Type B pancreatic cell (in vitro differentiated cells): ENCODE measurements at regions not wholly inside any gene's neighbourhood (a gene's known extent, or its start where the extent isn't known, plus 50 kb on each side); places are given as distances from the start of the nearest gene placed in this dataset.

Experiments
- DNase-seq: peaks from one replicate; pipeline ENCODE4 v3.0.0; 2021; ENCODE audit warnings: mixed read lengths; ENCODE audit not compliant: unreplicated experiment; ENCODE audit errors: extremely low spot score
- H3K27ac Mint-ChIP-seq: 2 replicates; pipeline ENCODE4 v1.8.0; 2021; ENCODE audit warnings: mild to moderate bottlenecking, mixed read lengths
- H3K27me3 Mint-ChIP-seq: 2 replicates; pipeline ENCODE4 v1.8.0; 2021; ENCODE audit warnings: mixed read lengths
- H3K36me3 Mint-ChIP-seq: 2 replicates; pipeline ENCODE4 v1.8.0; 2021; ENCODE audit warnings: mixed read lengths
- H3K4me1 Mint-ChIP-seq: one replicate; pipeline ENCODE4 v1.8.0; 2021; ENCODE audit warnings: mixed read lengths; ENCODE audit not compliant: unreplicated experiment
- H3K4me3 Mint-ChIP-seq: 2 replicates; pipeline ENCODE4 v1.8.0; 2021; ENCODE audit warnings: mild to moderate bottlenecking, mixed read lengths
- H3K9me3 Mint-ChIP-seq: 2 replicates; pipeline ENCODE4 v1.8.0; 2021; ENCODE audit warnings: mixed read lengths
- CTCF ChIP-seq: fragments of 200-600 bp; sonication (generic); conservative IDR thresholded peaks from 2 replicates; pipeline ENCODE4 v1.5.0; 2021; ENCODE audit warnings: antibody characterized with exemption, mild to moderate bottlenecking

GRCh38 chr18:56312551-56313335, 325.6 kb downstream of the TXNL1 start:
- Mint-ChIP-seq H3K4me1 (peaks cover 26% of the 10 kb centered on the region), H3K36me3 (no peaks in the 10 kb centered on the region), H3K27me3 (no peaks in the 10 kb centered on the region), H3K4me3 (no peak overlapping the region), H3K9me3 (no peaks in the 10 kb centered on the region), H3K27ac (no peak overlapping the region)
- DNase-seq, result no peak
- no peak for TF ChIP-seq CTCF

GRCh38 chr18:56309104-56309503, 329.3 kb downstream of the TXNL1 start:
- Mint-ChIP-seq H3K9me3 (no peaks in the 10 kb centered on the region), H3K36me3 (no peaks in the 10 kb centered on the region), H3K4me3 (no peak overlapping the region), H3K4me1 (peaks cover 37% of the 10 kb centered on the region), H3K27ac (no peak overlapping the region), H3K27me3 (no peaks in the 10 kb centered on the region)
- no peak for TF ChIP-seq CTCF
- DNase-seq, result no peak

- Mint-ChIP-seq H3K4me3 (no peak overlapping the region), H3K4me1 (peaks cover 26% of the 10 kb centered on the region), H3K9me3 (no peaks in the 10 kb centered on the region), H3K27ac (no peak overlapping the region), H3K27me3 (no peaks in the 10 kb centered on the region), H3K36me3 (no peaks in the 10 kb centered on the region)
- TF ChIP-seq CTCF, result no peak
- no peak for DNase-seq
Observed at GRCh38 chr18:56307354-56308170, 330.8 kb downstream of the TXNL1 start.

GRCh38 chr18:56306797-56307196, 331.6 kb downstream of the TXNL1 start:
- Mint-ChIP-seq H3K9me3 (no peaks in the 10 kb centered on the region), H3K27me3 (no peaks in the 10 kb centered on the region), H3K4me3 (no peak overlapping the region), H3K27ac (no peak overlapping the region), H3K36me3 (no peaks in the 10 kb centered on the region), H3K4me1 (peaks cover 20% of the 10 kb centered on the region)
- DNase-seq, result no peak
- TF ChIP-seq CTCF, result no peak

GRCh38 chr18:56305583-56305982, 332.8 kb downstream of the TXNL1 start:
- H3K27ac Mint-ChIP-seq, result no peak overlapping the region
- H3K9me3 Mint-ChIP-seq, result peaks cover 4% of the 10 kb centered on the region
- peaks cover 20% of the 10 kb centered on the region for H3K4me1 Mint-ChIP-seq
- no peaks in the 10 kb centered on the region for H3K36me3 Mint-ChIP-seq
- no peak for DNase-seq
- H3K27me3 Mint-ChIP-seq, result no peaks in the 10 kb centered on the region
- no peak overlapping the region for H3K4me3 Mint-ChIP-seq
- no peak for TF ChIP-seq CTCF
